Breast epithelium (tissue), 3 donors: ENCODE measurements at regions not wholly inside any gene's neighbourhood (a gene's known extent, or its start where the extent isn't known, plus 50 kb on each side); places are given as distances from the start of the nearest gene placed in this dataset.

Experiments
- POLR2A ChIP-seq: fragments of 450-650 bp; IDR thresholded peaks from one replicate; pipeline ENCODE4 v1.6.1; 2016; ENCODE audit warnings: antibody characterized with exemption, mild to moderate bottlenecking, moderate library complexity
- TF ChIP-seq, protein P1 (sequence below), 3 donors: fragments of 450-650 bp; IDR thresholded peaks; one replicate each; pipeline ENCODE4 v1.5.1; 2016 to 2017; ENCODE audit warnings: antibody characterized with exemption in 3 of 3, mild to moderate bottlenecking in 3 of 3, moderate library complexity in 3 of 3

- no peak for TF ChIP-seq POLR2A
- TF ChIP-seq, protein P1, sequence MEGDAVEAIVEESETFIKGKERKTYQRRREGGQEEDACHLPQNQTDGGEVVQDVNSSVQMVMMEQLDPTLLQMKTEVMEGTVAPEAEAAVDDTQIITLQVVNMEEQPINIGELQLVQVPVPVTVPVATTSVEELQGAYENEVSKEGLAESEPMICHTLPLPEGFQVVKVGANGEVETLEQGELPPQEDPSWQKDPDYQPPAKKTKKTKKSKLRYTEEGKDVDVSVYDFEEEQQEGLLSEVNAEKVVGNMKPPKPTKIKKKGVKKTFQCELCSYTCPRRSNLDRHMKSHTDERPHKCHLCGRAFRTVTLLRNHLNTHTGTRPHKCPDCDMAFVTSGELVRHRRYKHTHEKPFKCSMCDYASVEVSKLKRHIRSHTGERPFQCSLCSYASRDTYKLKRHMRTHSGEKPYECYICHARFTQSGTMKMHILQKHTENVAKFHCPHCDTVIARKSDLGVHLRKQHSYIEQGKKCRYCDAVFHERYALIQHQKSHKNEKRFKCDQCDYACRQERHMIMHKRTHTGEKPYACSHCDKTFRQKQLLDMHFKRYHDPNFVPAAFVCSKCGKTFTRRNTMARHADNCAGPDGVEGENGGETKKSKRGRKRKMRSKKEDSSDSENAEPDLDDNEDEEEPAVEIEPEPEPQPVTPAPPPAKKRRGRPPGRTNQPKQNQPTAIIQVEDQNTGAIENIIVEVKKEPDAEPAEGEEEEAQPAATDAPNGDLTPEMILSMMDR (IDR thresholded peaks at IDR 0.05): no peak
Observed at GRCh38 chr5:173715607-173716006, 99.2 kb upstream of the BOD1 start.
